Uterus (tissue), 2 donors: ENCODE measurements at regions not wholly inside any gene's neighbourhood (a gene's known extent, or its start where the extent isn't known, plus 50 kb on each side); places are given as distances from the start of the nearest gene placed in this dataset.

Experiments used
- CTCF ChIP-seq, 4 experiments: fragments of 200-600 bp in 2 of 4; fragments of 450-650 bp in 2 of 4; sonication (generic) in 2 of 4; IDR thresholded peaks; one replicate each; pipeline ENCODE4 v1.5.1; 2016 to 2019; ENCODE audit warnings: antibody characterized with exemption in 4 of 4, mild to moderate bottlenecking in 2 of 4, moderate library complexity in 1 of 4
- POLR2A ChIP-seq, 2 donors: fragments of 450-650 bp; IDR thresholded peaks; one replicate each; pipeline ENCODE4 v1.6.1; 2016; ENCODE audit warnings: antibody characterized with exemption in 2 of 2, mild to moderate bottlenecking in 1 of 2, moderate library complexity in 1 of 2

- TF ChIP-seq POLR2A (IDR thresholded peaks at IDR 0.05) (no peak), CTCF (IDR thresholded peaks at IDR 0.05) (no peak)
Observed at GRCh38 chr16:80347002-80347401, 193.8 kb upstream of the DYNLRB2 start.
